ENCODE measurements at regions not wholly inside any gene's neighbourhood (a gene's known extent, or its start where the extent isn't known, plus 50 kb on each side); places are given as distances from the start of the nearest gene placed in this dataset.

GRCh38 chr9:20033511-20033910 lies 244.7 kb upstream of the SLC24A2 start:
- peak; percentile 39 for DNase-seq (ENCODE audit: low read depth, low spot score)
- no peak for TF ChIP-seq POLR2AphosphoS5 (IDR thresholded peaks at IDR 0.05; ENCODE audit: borderline replicate concordance, low read depth, low read length)
- TF ChIP-seq EZH2 (IDR thresholded peaks at IDR 0.05), result no peak
- TF ChIP-seq FOXP2 (optimal IDR thresholded peaks at IDR 0.05; ENCODE audit: control extremely low read depth, extremely low read length, insufficient read depth), result no peak
- no peaks in the 10 kb centered on the region for H3K9me3 ChIP-seq (ENCODE audit: low read depth, low read length)
- H3K4me3 ChIP-seq, result peak overlapping the region; percentile 11; the same call in 1 of the 2 replicates
- H3K9ac ChIP-seq (ENCODE audit: insufficient read length), result no peak overlapping the region
- no peak overlapping the region for H3K27ac ChIP-seq
- no peaks in the 10 kb centered on the region for H3K36me3 ChIP-seq (ENCODE audit: insufficient read depth, low read length)

GRCh38 chr9:20032413-20033006 lies 243.7 kb upstream of the SLC24A2 start:
- H3K4me3 ChIP-seq, result no peak overlapping the region
- no peak for DNase-seq (ENCODE audit: low read depth, low spot score)
- TF ChIP-seq EZH2 (IDR thresholded peaks at IDR 0.05) (no peak), POLR2AphosphoS5 (IDR thresholded peaks at IDR 0.05; ENCODE audit: borderline replicate concordance, low read depth, low read length) (no peak), FOXP2 (optimal IDR thresholded peaks at IDR 0.05; ENCODE audit: control extremely low read depth, extremely low read length, insufficient read depth) (no peak)

GRCh38 chr9:20031836-20032235 lies 243.0 kb upstream of the SLC24A2 start:
- H3K9ac ChIP-seq (ENCODE audit: insufficient read length), result no peak overlapping the region
- H3K9me3 ChIP-seq (ENCODE audit: low read depth, low read length), result no peaks in the 10 kb centered on the region
- no peak for DNase-seq (ENCODE audit: low read depth, low spot score)
- no peak overlapping the region for H3K4me3 ChIP-seq
- TF ChIP-seq EZH2 (IDR thresholded peaks at IDR 0.05) (no peak), FOXP2 (optimal IDR thresholded peaks at IDR 0.05; ENCODE audit: control extremely low read depth, extremely low read length, insufficient read depth) (no peak), POLR2AphosphoS5 (IDR thresholded peaks at IDR 0.05; ENCODE audit: borderline replicate concordance, low read depth, low read length) (no peak)
- no peak overlapping the region for H3K27ac ChIP-seq
- H3K36me3 ChIP-seq (ENCODE audit: insufficient read depth, low read length), result no peaks in the 10 kb centered on the region

More at GRCh38 chr9:20032413-20033006, 243.7 kb upstream of the SLC24A2 start:
- no peak overlapping the region for H3K9ac ChIP-seq (ENCODE audit: insufficient read length)
- no peaks in the 10 kb centered on the region for H3K36me3 ChIP-seq (ENCODE audit: insufficient read depth, low read length)
- H3K27ac ChIP-seq, result no peak overlapping the region
- H3K9me3 ChIP-seq (ENCODE audit: low read depth, low read length), result no peaks in the 10 kb centered on the region

GRCh38 chr9:20030671-20031070 lies 241.8 kb upstream of the SLC24A2 start:
- Histone ChIP-seq H3K36me3 (ENCODE audit: insufficient read depth, low read length) (no peaks in the 10 kb centered on the region), H3K4me3 (no peak overlapping the region), H3K9ac (ENCODE audit: insufficient read length) (no peak overlapping the region), H3K27ac (no peak overlapping the region), H3K9me3 (ENCODE audit: low read depth, low read length) (no peaks in the 10 kb centered on the region)
- no peak for TF ChIP-seq POLR2AphosphoS5 (IDR thresholded peaks at IDR 0.05; ENCODE audit: borderline replicate concordance, low read depth, low read length)
- no peak for TF ChIP-seq FOXP2 (optimal IDR thresholded peaks at IDR 0.05; ENCODE audit: control extremely low read depth, extremely low read length, insufficient read depth)
- no peak for TF ChIP-seq EZH2 (IDR thresholded peaks at IDR 0.05)
- no peak for DNase-seq (ENCODE audit: low read depth, low spot score)

GRCh38 chr9:20030221-20030620 lies 241.4 kb upstream of the SLC24A2 start:
- no peak overlapping the region for H3K27ac ChIP-seq
- no peaks in the 10 kb centered on the region for H3K36me3 ChIP-seq (ENCODE audit: insufficient read depth, low read length)
- H3K4me3 ChIP-seq, result no peak overlapping the region
- H3K9me3 ChIP-seq (ENCODE audit: low read depth, low read length), result no peaks in the 10 kb centered on the region
- no peak for TF ChIP-seq FOXP2 (optimal IDR thresholded peaks at IDR 0.05; ENCODE audit: control extremely low read depth, extremely low read length, insufficient read depth)
- TF ChIP-seq EZH2 (IDR thresholded peaks at IDR 0.05), result no peak
- no peak for TF ChIP-seq POLR2AphosphoS5 (IDR thresholded peaks at IDR 0.05; ENCODE audit: borderline replicate concordance, low read depth, low read length)
- no peak for DNase-seq (ENCODE audit: low read depth, low spot score)
- no peak overlapping the region for H3K9ac ChIP-seq (ENCODE audit: insufficient read length)

- no peaks in the 10 kb centered on the region for H3K36me3 ChIP-seq (ENCODE audit: insufficient read depth, low read length)
- no peak overlapping the region for H3K9ac ChIP-seq (ENCODE audit: insufficient read length)
- TF ChIP-seq EZH2 (IDR thresholded peaks at IDR 0.05) (no peak), POLR2AphosphoS5 (IDR thresholded peaks at IDR 0.05; ENCODE audit: borderline replicate concordance, low read depth, low read length) (no peak), FOXP2 (optimal IDR thresholded peaks at IDR 0.05; ENCODE audit: control extremely low read depth, extremely low read length, insufficient read depth) (no peak)
- no peak for DNase-seq (ENCODE audit: low read depth, low spot score)
- H3K27ac ChIP-seq, result no peak overlapping the region
- H3K4me3 ChIP-seq, result no peak overlapping the region
- H3K9me3 ChIP-seq (ENCODE audit: low read depth, low read length), result no peaks in the 10 kb centered on the region
Observed at GRCh38 chr9:20028849-20029231, 240.0 kb upstream of the SLC24A2 start.

GRCh38 chr9:20028192-20028848 lies 239.5 kb upstream of the SLC24A2 start:
- H3K27ac ChIP-seq, result no peak overlapping the region
- no peaks in the 10 kb centered on the region for H3K9me3 ChIP-seq (ENCODE audit: low read depth, low read length)
- H3K4me3 ChIP-seq, result no peak overlapping the region
- TF ChIP-seq POLR2AphosphoS5 (IDR thresholded peaks at IDR 0.05; ENCODE audit: borderline replicate concordance, low read depth, low read length) (no peak), FOXP2 (optimal IDR thresholded peaks at IDR 0.05; ENCODE audit: control extremely low read depth, extremely low read length, insufficient read depth) (no peak), EZH2 (IDR thresholded peaks at IDR 0.05) (no peak)
- H3K9ac ChIP-seq (ENCODE audit: insufficient read length), result no peak overlapping the region
- no peaks in the 10 kb centered on the region for H3K36me3 ChIP-seq (ENCODE audit: insufficient read depth, low read length)
- no peak for DNase-seq (ENCODE audit: low read depth, low spot score)

- DNase-seq (ENCODE audit: low read depth, low spot score), result no peak
- no peak overlapping the region for H3K27ac ChIP-seq
- no peaks in the 10 kb centered on the region for H3K9me3 ChIP-seq (ENCODE audit: low read depth, low read length)
- H3K9ac ChIP-seq (ENCODE audit: insufficient read length), result no peak overlapping the region
- no peak overlapping the region for H3K4me3 ChIP-seq
- TF ChIP-seq EZH2 (IDR thresholded peaks at IDR 0.05), result no peak
- no peak for TF ChIP-seq POLR2AphosphoS5 (IDR thresholded peaks at IDR 0.05; ENCODE audit: borderline replicate concordance, low read depth, low read length)
- no peak for TF ChIP-seq FOXP2 (optimal IDR thresholded peaks at IDR 0.05; ENCODE audit: control extremely low read depth, extremely low read length, insufficient read depth)
- no peaks in the 10 kb centered on the region for H3K36me3 ChIP-seq (ENCODE audit: insufficient read depth, low read length)
Observed at GRCh38 chr9:20023961-20024571, 235.2 kb upstream of the SLC24A2 start.
